Gastrocnemius medialis (tissue), 4 donors: ENCODE measurements at regions not wholly inside any gene's neighbourhood (a gene's known extent, or its start where the extent isn't known, plus 50 kb on each side); places are given as distances from the start of the nearest gene placed in this dataset.

Source experiments
- ATAC-seq, 2 donors: fragments of 150-250 bp; one replicate each; pipeline ENCODE4 v1.9.1; 2016
- DNase-seq, 2 donors: peaks; one replicate each; pipeline ENCODE4 v3.0.0-alpha.2; 2019
- H3K27ac ChIP-seq, 4 donors: fragments of 200-600 bp; sonication (generic); 1 replicate in 1 of 4; 2 replicates in 3 of 4; pipeline ENCODE4 v1.5.1; 2016 to 2018; ENCODE audit warnings: mild to moderate bottlenecking in 2 of 4, moderate library complexity in 1 of 4
- H3K27me3 ChIP-seq, 3 donors: fragments of 200-600 bp; sonication (generic) in 2 of 3; 1 replicate in 1 of 3; 2 replicates in 2 of 3; pipeline versions ENCODE4 v1.5.1 to v1.6.0; 2016 to 2019; ENCODE audit warnings: mild to moderate bottlenecking in 1 of 3, moderate library complexity in 1 of 3
- H3K36me3 ChIP-seq, 2 donors: fragments of 200-600 bp; sonication (generic) in 1 of 2; one replicate each; pipeline ENCODE4 v1.5.1; 2017 to 2018
- H3K4me1 ChIP-seq, 2 donors: fragments of 200-600 bp; sonication (generic) in 1 of 2; one replicate each; pipeline ENCODE4 v1.5.1; 2016 to 2017; ENCODE audit warnings: mild to moderate bottlenecking in 2 of 2
- H3K4me3 ChIP-seq, 4 donors: fragments of 200-600 bp; sonication (generic) in 3 of 4; 1 replicate in 1 of 4; 2 replicates in 3 of 4; pipeline ENCODE4 v1.5.1; 2016 to 2019; ENCODE audit warnings: mild to moderate bottlenecking in 2 of 4
- H3K9me3 ChIP-seq, 3 donors: fragments of 200-600 bp; sonication (generic) in 2 of 3; 1 replicate in 1 of 3; 2 replicates in 2 of 3; pipeline ENCODE4 v1.5.1; 2016 to 2019
- POLR2A ChIP-seq, 2 donors: fragments of 450-650 bp; IDR thresholded peaks; one replicate each; pipeline ENCODE4 v1.6.1; 2017; ENCODE audit warnings: antibody characterized with exemption in 2 of 2, mild to moderate bottlenecking in 2 of 2, moderate library complexity in 2 of 2
- in situ Hi-C, 4 donors: fragments of 200-750 bp; cut with MboI; loops; one replicate each; pipeline versions ENCODE4 v1.15.0 to v1.8.0; 2017; ENCODE audit warnings: low sequenced_read_pairs in 4 of 4
- intact Hi-C: fragments of 100-400 bp; cut with DNase I; formaldehyde crosslinking; loops from one replicate; pipeline ENCODE4 v1.15.1; 2023; ENCODE audit warnings: low total_unique reads
- TF ChIP-seq, protein P1 (sequence below), 5 experiments: fragments of 450-650 bp in 3 of 5; fragments of 200-600 bp in 2 of 5; sonication (generic) in 2 of 5; IDR thresholded peaks in 4 of 5; conservative IDR thresholded peaks in 1 of 5; 1 replicate in 4 of 5; 2 replicates in 1 of 5; pipeline ENCODE4 v1.5.1; 2016 to 2019; ENCODE audit warnings: antibody characterized with exemption in 5 of 5, mild to moderate bottlenecking in 3 of 5, moderate library complexity in 3 of 5

DNA sequence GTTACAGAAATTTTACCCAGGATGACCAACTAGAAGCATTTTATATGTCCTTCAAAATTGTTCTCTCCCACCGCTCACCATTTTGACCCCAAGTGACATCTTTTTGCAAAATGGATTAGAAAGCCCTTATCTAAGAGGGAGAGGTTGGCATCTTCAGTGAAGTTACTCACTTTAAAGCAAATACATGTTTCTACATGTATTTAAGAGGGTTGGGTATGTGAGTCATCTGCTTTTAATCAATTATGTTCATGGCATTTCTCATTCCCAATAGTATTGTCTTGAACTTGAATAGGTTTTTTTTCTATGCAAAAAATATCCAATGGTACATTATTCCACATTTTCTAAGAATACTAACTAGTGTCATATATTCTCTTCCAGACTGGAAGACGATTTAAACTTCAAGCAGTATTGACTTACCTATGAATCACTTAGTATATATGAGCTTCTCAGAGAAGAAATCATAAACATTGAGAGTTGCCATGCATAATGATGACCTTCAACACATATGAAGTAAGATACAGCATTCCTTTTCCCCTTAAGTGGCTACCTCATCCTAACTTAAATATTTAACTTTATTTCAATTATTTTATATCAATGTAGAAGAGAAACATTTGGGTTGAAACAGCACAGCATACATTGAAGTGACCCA is 132.8 kb downstream of the POLR1F start:
- H3K27ac ChIP-seq = no peak overlapping the region

DNA sequence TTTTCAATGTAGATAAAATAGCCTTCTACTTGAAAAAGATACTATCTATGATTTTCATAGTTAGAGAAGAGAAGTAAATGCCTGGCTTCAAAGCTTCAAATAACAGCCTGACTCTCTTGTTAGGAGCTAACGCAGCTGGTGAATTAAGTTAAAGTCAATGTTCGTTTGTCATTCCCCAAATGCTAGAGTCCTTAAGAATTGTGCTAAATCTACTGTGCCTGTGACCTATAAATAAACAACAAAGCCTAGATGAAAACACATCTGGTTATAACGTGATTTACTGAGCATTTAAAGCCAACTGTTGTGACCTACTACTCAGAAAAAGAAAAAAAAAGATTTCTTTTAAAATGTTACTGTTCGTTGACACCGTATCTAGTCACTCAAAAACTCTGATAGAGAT is 134.7 kb downstream of the POLR1F start:
- intact Hi-C loops (no loop called here), in situ Hi-C loops (no loop called here)
- Histone ChIP-seq H3K27me3 (no peaks in the 10 kb centered on the region), H3K4me1 (no peaks in the 10 kb centered on the region), H3K27ac (no peak overlapping the region), H3K36me3 (no peaks in the 10 kb centered on the region), H3K9me3 (no peaks in the 10 kb centered on the region), H3K4me3 (no peak overlapping the region)
- TF ChIP-seq, protein P1, sequence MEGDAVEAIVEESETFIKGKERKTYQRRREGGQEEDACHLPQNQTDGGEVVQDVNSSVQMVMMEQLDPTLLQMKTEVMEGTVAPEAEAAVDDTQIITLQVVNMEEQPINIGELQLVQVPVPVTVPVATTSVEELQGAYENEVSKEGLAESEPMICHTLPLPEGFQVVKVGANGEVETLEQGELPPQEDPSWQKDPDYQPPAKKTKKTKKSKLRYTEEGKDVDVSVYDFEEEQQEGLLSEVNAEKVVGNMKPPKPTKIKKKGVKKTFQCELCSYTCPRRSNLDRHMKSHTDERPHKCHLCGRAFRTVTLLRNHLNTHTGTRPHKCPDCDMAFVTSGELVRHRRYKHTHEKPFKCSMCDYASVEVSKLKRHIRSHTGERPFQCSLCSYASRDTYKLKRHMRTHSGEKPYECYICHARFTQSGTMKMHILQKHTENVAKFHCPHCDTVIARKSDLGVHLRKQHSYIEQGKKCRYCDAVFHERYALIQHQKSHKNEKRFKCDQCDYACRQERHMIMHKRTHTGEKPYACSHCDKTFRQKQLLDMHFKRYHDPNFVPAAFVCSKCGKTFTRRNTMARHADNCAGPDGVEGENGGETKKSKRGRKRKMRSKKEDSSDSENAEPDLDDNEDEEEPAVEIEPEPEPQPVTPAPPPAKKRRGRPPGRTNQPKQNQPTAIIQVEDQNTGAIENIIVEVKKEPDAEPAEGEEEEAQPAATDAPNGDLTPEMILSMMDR (IDR thresholded peaks at IDR 0.05 in 4 of 5, conservative IDR thresholded peaks at IDR 0.05 in 1 of 5) = no peak
- TF ChIP-seq POLR2A (IDR thresholded peaks at IDR 0.05) = no peak
- ATAC-seq = no peak
- DNase-seq = no peak

More for the DNA sequence above, 132.8 kb downstream of the POLR1F start:
- ATAC-seq = no peak
- TF ChIP-seq POLR2A (IDR thresholded peaks at IDR 0.05) = no peak
- TF ChIP-seq, protein P1 (IDR thresholded peaks at IDR 0.05 in 4 of 5, conservative IDR thresholded peaks at IDR 0.05 in 1 of 5) = no peak
- Histone ChIP-seq H3K27me3 (no peaks in the 10 kb centered on the region), H3K4me3 (no peak overlapping the region), H3K4me1 (no peaks in the 10 kb centered on the region), H3K9me3 (no peaks in the 10 kb centered on the region), H3K36me3 (no peaks in the 10 kb centered on the region)
- intact Hi-C loops = no loop called here
- in situ Hi-C loops = no loop called here
- no peak for DNase-seq

DNA sequence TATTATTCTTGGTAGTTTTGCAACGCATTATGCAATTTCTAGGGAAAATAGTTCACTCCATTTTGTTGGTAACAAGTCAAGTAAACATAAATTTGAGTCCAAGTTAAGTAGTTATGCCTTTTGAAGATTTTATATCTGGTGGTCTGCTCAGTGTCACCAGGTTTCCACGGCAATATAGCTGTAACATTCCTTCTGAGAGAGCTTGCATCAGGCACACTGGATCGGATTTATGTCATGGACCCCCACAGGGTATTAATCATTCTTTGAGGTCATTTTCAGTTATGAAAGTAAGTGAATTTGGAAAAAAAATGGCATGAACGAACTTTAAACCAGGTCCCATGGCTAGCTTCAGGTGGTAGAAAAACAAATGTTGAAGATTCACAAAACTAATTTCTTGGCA is 136.3 kb downstream of the POLR1F start:
- Histone ChIP-seq H3K36me3 (no peaks in the 10 kb centered on the region), H3K9me3 (no peaks in the 10 kb centered on the region), H3K4me1 (no peaks in the 10 kb centered on the region), H3K27me3 (no peaks in the 10 kb centered on the region), H3K4me3 (no peak overlapping the region), H3K27ac (no peak overlapping the region)
- TF ChIP-seq, protein P1 (IDR thresholded peaks at IDR 0.05 in 4 of 5, conservative IDR thresholded peaks at IDR 0.05 in 1 of 5) = no peak
- no peak for TF ChIP-seq POLR2A (IDR thresholded peaks at IDR 0.05)
- ATAC-seq (no peak), DNase-seq (no peak)
- in situ Hi-C loops (no loop called here), intact Hi-C loops (no loop called here)

DNA sequence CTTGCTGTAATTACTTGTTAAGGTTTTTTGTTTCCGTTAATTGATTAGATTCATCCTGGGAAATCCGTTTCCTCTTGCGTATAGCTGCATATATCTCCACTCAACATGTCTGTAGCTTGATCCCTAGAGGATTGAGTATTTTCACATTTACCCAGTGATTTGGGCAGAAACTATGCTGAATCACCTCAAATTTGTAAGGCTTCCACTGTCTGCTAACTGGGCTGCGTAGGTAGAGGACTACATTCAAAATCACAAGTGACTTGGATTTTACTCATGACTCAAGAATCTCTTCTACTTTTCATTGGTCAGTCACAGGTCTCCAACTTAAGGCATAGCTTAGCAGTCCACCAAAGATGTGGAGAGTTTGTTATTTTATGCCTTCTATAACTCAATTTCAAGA is 141.8 kb downstream of the POLR1F start:
- Histone ChIP-seq H3K27ac (no peak overlapping the region), H3K4me1 (peaks cover 5 to 8% of the 10 kb centered on the region in 2 donors), H3K4me3 (no peak overlapping the region), H3K9me3 (no peaks in the 10 kb centered on the region), H3K36me3 (no peaks in the 10 kb centered on the region), H3K27me3 (no peaks in the 10 kb centered on the region)
- in situ Hi-C loops = no loop called here
- no peak for DNase-seq
- ATAC-seq = no peak
- intact Hi-C loops = loop anchor here (10.0 kb wide), 1 partner anchor 1062 kb away; no protein-coding TSS in a partner anchor
- TF ChIP-seq, protein P1 (IDR thresholded peaks at IDR 0.05 in 4 of 5, conservative IDR thresholded peaks at IDR 0.05 in 1 of 5) = no peak
- TF ChIP-seq POLR2A (IDR thresholded peaks at IDR 0.05) = no peak

DNA sequence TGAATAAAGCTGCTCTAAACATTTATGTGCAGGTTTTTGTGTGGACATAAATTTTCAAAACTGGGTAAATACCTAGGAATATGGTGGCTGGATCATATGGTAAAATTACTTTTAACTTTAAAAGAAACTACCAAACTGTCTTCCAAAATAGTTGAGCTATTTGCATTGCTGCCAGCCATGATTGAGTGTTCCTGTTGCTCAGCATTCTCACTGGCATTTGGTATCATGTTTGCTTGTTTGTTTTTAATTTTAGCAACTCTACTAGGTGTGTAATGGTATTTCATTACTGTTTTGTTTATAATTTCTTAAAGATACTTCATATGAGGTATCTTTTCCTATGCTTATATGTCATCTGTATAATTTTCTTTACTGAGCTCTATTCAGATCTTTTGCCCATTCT is 143.2 kb downstream of the POLR1F start:
- peak overlapping the region; percentile 54 to 66 (median 60) for H3K27ac ChIP-seq
- no peaks in the 10 kb centered on the region for H3K36me3 ChIP-seq
- TF ChIP-seq POLR2A (IDR thresholded peaks at IDR 0.05) = no peak
- TF ChIP-seq, protein P1 (IDR thresholded peaks at IDR 0.05 in 4 of 5, conservative IDR thresholded peaks at IDR 0.05 in 1 of 5) = no peak
- no peaks in the 10 kb centered on the region for H3K27me3 ChIP-seq
- no peaks in the 10 kb centered on the region for H3K9me3 ChIP-seq
- no peak for DNase-seq
- H3K4me1 ChIP-seq = peaks cover 8 to 16% of the 10 kb centered on the region in 2 donors
- H3K4me3 ChIP-seq = peak overlapping the region in 2 of 4 donors; percentile 19 to 26
- in situ Hi-C loops (no loop called here), intact Hi-C loops (loop anchor here (10.0 kb wide), 1 partner anchor 1061 kb away; no protein-coding TSS in a partner anchor)
- ATAC-seq = peak in 1 of 2 donors; percentile 49
